K562 (cell line): ENCODE measurements at regions not wholly inside any gene's neighbourhood (a gene's known extent, or its start where the extent isn't known, plus 50 kb on each side); places are given as distances from the start of the nearest gene placed in this dataset.

ENCODE experiments used
- ATAC-seq: fragments of 200-7000 bp; cut with Tn5 transposase; 3 replicates; pipeline ENCODE4 v1.9.1; 2020; ENCODE audit warnings: moderate library complexity
- BruUV-seq: library from RNA; stranded (reverse); fragments of 400-500 nt; replicated peaks from 2 replicates; lab custom pipeline; 2021; lab: Mats Ljungman, UMichigan
- CTCF ChIA-PET: fragments of 300-600 bp; formaldehyde crosslinking; extraction: SDS; loops from one replicate; lab custom pipeline; 2021; ENCODE audit warnings: low intra/inter-chr PET ratio; lab: Yijun Ruan, JAX
- POLR2A ChIA-PET: fragments of 300-600, 350-650 bp; sonication (Branson Sonifier 250); formaldehyde crosslinking; extraction: SDS; loops from one replicate; lab custom pipeline; 2021; ENCODE audit warnings: antibody characterized with exemption, inconsistent platforms; lab: Yijun Ruan, JAX
- DNase-seq, 4 experiments: peaks; one replicate each; pipeline versions ENCODE4 v3.0.0 to v3.0.0-alpha.2; 2011 to 2018; ENCODE audit warnings: low spot score in 3 of 4, mixed read lengths in 3 of 4; ENCODE audit errors: extremely low read depth in 1 of 4
- FAIRE-seq: peaks from 2 replicates; lab custom pipeline; 2011; peaks lifted over from hg19 to GRCh38; lab: Jason Lieb, UNC
- H2AFZ ChIP-seq: 2 replicates; pipeline ENCODE4 v1.6.0; 2011; ENCODE audit warnings: low read depth, low read length, control low read depth, inconsistent platforms
- H3K27ac ChIP-seq: fragments of 200-600 bp; 3 replicates; pipeline ENCODE4 v1.8.0; 2011; ENCODE audit warnings: low read depth, mild to moderate bottlenecking, control low read depth, inconsistent platforms, low read length, moderate library complexity, mixed read lengths; ENCODE audit errors: extremely low read depth
- H3K27me3 ChIP-seq, 2 experiments: fragments of 300-600 bp in 1 of 2; 2 replicates in 1 of 2; 3 replicates in 1 of 2; pipeline versions ENCODE4 v1.6.0 to v1.8.0; 2011; ENCODE audit warnings: inconsistent platforms in 2 of 2, low read length in 2 of 2, mild to moderate bottlenecking in 1 of 2, mixed read lengths in 1 of 2, moderate library complexity in 1 of 2; ENCODE audit not compliant: control insufficient read depth in 2 of 2, insufficient read depth in 2 of 2
- H3K36me3 ChIP-seq: fragments of 300-600 bp; 3 replicates; pipeline ENCODE4 v1.8.0; 2011; ENCODE audit warnings: mild to moderate bottlenecking, low read length, inconsistent platforms; ENCODE audit not compliant: control insufficient read depth, insufficient read depth
- H3K4me1 ChIP-seq, 2 experiments: fragments of 200-600 bp in 1 of 2; replicated peaks in 1 of 2; 2 replicates in 1 of 2; 3 replicates in 1 of 2; pipeline versions ENCODE4 v1.5.1 to v1.8.0; 2011; ENCODE audit warnings: inconsistent platforms in 2 of 2, low read length in 2 of 2, mild to moderate bottlenecking in 1 of 2, mixed read lengths in 1 of 2, moderate library complexity in 1 of 2; ENCODE audit not compliant: control insufficient read depth in 2 of 2, insufficient read depth in 2 of 2
- H3K4me2 ChIP-seq: 2 replicates; pipeline ENCODE4 v1.6.1; 2011; ENCODE audit warnings: low read length, control low read depth, inconsistent platforms, mixed read lengths; ENCODE audit not compliant: insufficient read depth
- H3K4me3 ChIP-seq: fragments of 200-600 bp; sonication (generic), shearing (Covaris generic); 2 replicates; pipeline ENCODE4 v1.5.1; 2016; ENCODE audit warnings: control low read depth, inconsistent platforms
- H3K79me2 ChIP-seq: fragments of 200-600 bp; 3 replicates; pipeline ENCODE4 v1.8.0; 2011; ENCODE audit warnings: low read length, inconsistent platforms; ENCODE audit not compliant: control insufficient read depth, insufficient read depth
- H3K9ac ChIP-seq, 2 experiments: 2 replicates each; pipeline versions ENCODE4 v1.6.0 to v1.6.1; 2011; ENCODE audit warnings: low read depth in 2 of 2, low read length in 2 of 2, control low read depth in 1 of 2, inconsistent platforms in 1 of 2, mild to moderate bottlenecking in 1 of 2, mixed read lengths in 1 of 2; ENCODE audit not compliant: insufficient read depth in 1 of 2
- H3K9me1 ChIP-seq: one replicate; pipeline ENCODE4 v1.6.0; 2011; ENCODE audit warnings: inconsistent platforms, mild to moderate bottlenecking, low read length, moderate library complexity; ENCODE audit not compliant: control insufficient read depth, insufficient read depth
- H3K9me3 ChIP-seq: replicated peaks from 2 replicates; pipeline ENCODE4 v1.5.1; 2011; ENCODE audit warnings: low read depth, low read length, inconsistent platforms; ENCODE audit not compliant: control insufficient read depth, insufficient read depth
- H4K20me1 ChIP-seq: replicated peaks from 2 replicates; pipeline ENCODE4 v1.6.1; 2011; ENCODE audit warnings: low read length, inconsistent platforms, mixed read lengths; ENCODE audit not compliant: control insufficient read depth, insufficient read depth
- C11orf30 ChIP-seq: fragments of 450-650 bp; IDR thresholded peaks from 2 replicates; pipeline ENCODE4 v1.6.1; 2016; ENCODE audit warnings: low read depth, mild to moderate bottlenecking
- CCAR2 ChIP-seq: fragments of 200-400 bp; formaldehyde crosslinking; IDR thresholded peaks from 2 replicates; pipeline ENCODE4 v1.6.1; 2017; ENCODE audit warnings: mild to moderate bottlenecking, low read depth, low read length
- CHD1 ChIP-seq: fragments of 200-600 bp; sonication (generic); IDR thresholded peaks from one replicate; pipeline ENCODE4 v1.6.1; 2012; ENCODE audit warnings: mild to moderate bottlenecking, moderate library complexity, low read length, inconsistent platforms
- CREB1 ChIP-seq, 2 experiments: sonication (generic) in 1 of 2; formaldehyde crosslinking in 1 of 2; IDR thresholded peaks; 2 replicates each; pipeline versions ENCODE4 v1.6.1 to v1.8.0; 2012 to 2022; ENCODE audit warnings: inconsistent platforms in 1 of 2, mild to moderate bottlenecking in 1 of 2, missing genetic modification reagents in 1 of 2, moderate library complexity in 1 of 2
- CREM ChIP-seq: IDR thresholded peaks from 2 replicates; pipeline ENCODE4 v1.6.1; 2014; ENCODE audit warnings: antibody characterized with exemption, low read depth
- DDX20 ChIP-seq: fragments of 450-650 bp; IDR thresholded peaks from 2 replicates; pipeline ENCODE4 v1.6.1; 2016; ENCODE audit warnings: missing genetic modification characterization, low read depth, mild to moderate bottlenecking, missing compliant biosample characterization, moderate library complexity
- DPF2 ChIP-seq: fragments of 450-650 bp; IDR thresholded peaks from 2 replicates; pipeline ENCODE4 v1.6.1; 2016
- EHMT2 ChIP-seq: fragments of 450-650 bp; IDR thresholded peaks from 2 replicates; pipeline ENCODE4 v1.6.1; 2018; ENCODE audit warnings: antibody characterized with exemption
- GTF2E2 ChIP-seq: fragments of 200-800 bp; sonication (Bioruptor generic); IDR thresholded peaks from 2 replicates; pipeline ENCODE4 v1.6.1; 2016; ENCODE audit warnings: missing genetic modification characterization, missing compliant biosample characterization
- GTF2F1 ChIP-seq: IDR thresholded peaks from 2 replicates; pipeline ENCODE4 v1.6.1; 2011; ENCODE audit warnings: low read depth, low read length, improper control_type of control experiment
- KDM5B ChIP-seq: fragments of 200-600 bp; sonication (generic); IDR thresholded peaks from 2 replicates; pipeline ENCODE4 v1.6.1; 2012; ENCODE audit warnings: low read depth, mild to moderate bottlenecking, moderate library complexity, low read length, control low read depth, inconsistent platforms; ENCODE audit not compliant: insufficient replicate concordance
- LARP7 ChIP-seq: fragments of 450-650 bp; IDR thresholded peaks from 2 replicates; pipeline ENCODE4 v1.6.1; 2016
- MIER1 ChIP-seq: fragments of 450-650 bp; IDR thresholded peaks from 2 replicates; pipeline ENCODE4 v1.6.1; 2016; ENCODE audit warnings: antibody characterized with exemption, mild to moderate bottlenecking, low read depth
- POLR2H ChIP-seq: IDR thresholded peaks from 2 replicates; pipeline ENCODE4 v1.6.1; 2016; ENCODE audit warnings: missing genetic modification characterization, low read depth, mild to moderate bottlenecking, control low read depth, missing compliant biosample characterization, moderate library complexity
- TFAP4 ChIP-seq: sonication (generic); formaldehyde crosslinking; IDR thresholded peaks from 2 replicates; pipeline ENCODE4 v1.8.0; 2022; ENCODE audit warnings: missing genetic modification reagents, mild to moderate bottlenecking, moderate library complexity, borderline replicate concordance
- ZNF280B ChIP-seq: fragments of 250-450 bp; sonication (Bioruptor Pico); IDR thresholded peaks from 2 replicates; pipeline ENCODE4 v1.5.1; 2021; ENCODE audit warnings: mild to moderate bottlenecking
- ZNF311 ChIP-seq: fragments of 250-450 bp; sonication (Bioruptor Pico); IDR thresholded peaks from 2 replicates; pipeline ENCODE4 v1.4.0; 2020; ENCODE audit warnings: mild to moderate bottlenecking, moderate library complexity
- WGBS: fragments of 100-300 bp; shearing (Covaris generic); methylation state at CpG from one replicate; pipeline ENCODE4 v1.1.6; 2016; ENCODE audit warnings: low coverage, mixed read lengths; ENCODE audit not compliant: insufficient coverage; ENCODE audit errors: missing lambda C conversion rate; 5-methylcytosine and 5-hydroxymethylcytosine counted together
- in situ Hi-C: fragments of 300-500 bp; cut with MboI; formaldehyde crosslinking; loops from 4 replicates; pipeline ENCODE4 v1.15.0; 2018; ENCODE audit warnings: inconsistent platforms, mixed read lengths
- intact Hi-C: fragments of 100-400 bp; cut with micrococcal nuclease; formaldehyde crosslinking; loops from 2 replicates; pipeline ENCODE4 v1.14.2; 2022

GRCh38 chr15:57873564-57874209 is 167.2 kb downstream of the POLR2M start:
- Histone ChIP-seq H3K9me1 (no peaks in the 10 kb centered on the region), H3K79me2 (no peaks in the 10 kb centered on the region), H3K36me3 (no peaks in the 10 kb centered on the region), H3K27me3 (peaks cover 0 to 6% of the 10 kb centered on the region in 2 experiments; a peak in 1 of 5 replicates), H4K20me1 (no peaks in the 10 kb centered on the region), H3K4me3 (no peak overlapping the region), H3K9ac (no peak overlapping the region), H3K4me2 (no peak overlapping the region), H3K4me1 (no peaks in the 10 kb centered on the region), H3K9me3 (no peaks in the 10 kb centered on the region), H3K27ac (no peak overlapping the region), H2AFZ (no peak overlapping the region)
- intact Hi-C loops (no loop called here), in situ Hi-C loops (no loop called here)
- no peak for ATAC-seq
- 0% methylated on average over 2 of the region's 2 CpGs for WGBS
- no TSS peak for BruUV-seq
- FAIRE-seq, result no peak
- no peak for DNase-seq
- ChIA-PET POLR2A (no interaction called here), CTCF (no interaction called here)
- TF ChIP-seq CCAR2 (no peak), MIER1 (no peak), POLR2H (tag) (no peak), CHD1 (no peak), TFAP4 (CRISPR knock-in tag) (no peak), EHMT2 (no peak), LARP7 (no peak), ZNF280B (no peak), ZNF311 (CRISPR knock-in tag) (no peak), DDX20 (tag) (no peak), C11orf30 (no peak), CREM (no peak), CREB1 (IDR thresholded peaks at IDR 0.05) (no peak), CREB1 (CRISPR knock-in tag; IDR thresholded peaks at IDR 0.05) (no peak), KDM5B (no peak), DPF2 (no peak), GTF2E2 (no peak), GTF2F1 (no peak)
